K562 (cell line): ENCODE measurements at regions not wholly inside any gene's neighbourhood (a gene's known extent, or its start where the extent isn't known, plus 50 kb on each side); places are given as distances from the start of the nearest gene placed in this dataset.

Experiments
- ATAC-seq: fragments of 200-7000 bp; cut with Tn5 transposase; 3 replicates; pipeline ENCODE4 v1.9.1; 2020; ENCODE audit warnings: moderate library complexity
- BruUV-seq: library from RNA; stranded (reverse); fragments of 400-500 nt; replicated peaks from 2 replicates; lab custom pipeline; 2021; lab: Mats Ljungman, UMichigan
- CTCF ChIA-PET: fragments of 300-600 bp; formaldehyde crosslinking; extraction: SDS; loops from one replicate; lab custom pipeline; 2021; ENCODE audit warnings: low intra/inter-chr PET ratio; lab: Yijun Ruan, JAX
- POLR2A ChIA-PET: fragments of 300-600, 350-650 bp; sonication (Branson Sonifier 250); formaldehyde crosslinking; extraction: SDS; loops from one replicate; lab custom pipeline; 2021; ENCODE audit warnings: antibody characterized with exemption, inconsistent platforms; lab: Yijun Ruan, JAX
- DNase-seq, 4 experiments: peaks; one replicate each; pipeline versions ENCODE4 v3.0.0 to v3.0.0-alpha.2; 2011 to 2018; ENCODE audit warnings: low spot score in 3 of 4, mixed read lengths in 3 of 4; ENCODE audit errors: extremely low read depth in 1 of 4
- FAIRE-seq: peaks from 2 replicates; lab custom pipeline; 2011; peaks lifted over from hg19 to GRCh38; lab: Jason Lieb, UNC
- H2AFZ ChIP-seq: 2 replicates; pipeline ENCODE4 v1.6.0; 2011; ENCODE audit warnings: low read depth, low read length, control low read depth, inconsistent platforms
- H3K27ac ChIP-seq: fragments of 200-600 bp; 3 replicates; pipeline ENCODE4 v1.8.0; 2011; ENCODE audit warnings: low read depth, mild to moderate bottlenecking, control low read depth, inconsistent platforms, low read length, moderate library complexity, mixed read lengths; ENCODE audit errors: extremely low read depth
- H3K27me3 ChIP-seq, 2 experiments: fragments of 300-600 bp in 1 of 2; 2 replicates in 1 of 2; 3 replicates in 1 of 2; pipeline versions ENCODE4 v1.6.0 to v1.8.0; 2011; ENCODE audit warnings: inconsistent platforms in 2 of 2, low read length in 2 of 2, mild to moderate bottlenecking in 1 of 2, mixed read lengths in 1 of 2, moderate library complexity in 1 of 2; ENCODE audit not compliant: control insufficient read depth in 2 of 2, insufficient read depth in 2 of 2
- H3K36me3 ChIP-seq: fragments of 300-600 bp; 3 replicates; pipeline ENCODE4 v1.8.0; 2011; ENCODE audit warnings: mild to moderate bottlenecking, low read length, inconsistent platforms; ENCODE audit not compliant: control insufficient read depth, insufficient read depth
- H3K4me1 ChIP-seq, 2 experiments: fragments of 200-600 bp in 1 of 2; replicated peaks in 1 of 2; 2 replicates in 1 of 2; 3 replicates in 1 of 2; pipeline versions ENCODE4 v1.5.1 to v1.8.0; 2011; ENCODE audit warnings: inconsistent platforms in 2 of 2, low read length in 2 of 2, mild to moderate bottlenecking in 1 of 2, mixed read lengths in 1 of 2, moderate library complexity in 1 of 2; ENCODE audit not compliant: control insufficient read depth in 2 of 2, insufficient read depth in 2 of 2
- H3K4me2 ChIP-seq: 2 replicates; pipeline ENCODE4 v1.6.1; 2011; ENCODE audit warnings: low read length, control low read depth, inconsistent platforms, mixed read lengths; ENCODE audit not compliant: insufficient read depth
- H3K4me3 ChIP-seq: fragments of 200-600 bp; sonication (generic), shearing (Covaris generic); 2 replicates; pipeline ENCODE4 v1.5.1; 2016; ENCODE audit warnings: control low read depth, inconsistent platforms
- H3K79me2 ChIP-seq: fragments of 200-600 bp; 3 replicates; pipeline ENCODE4 v1.8.0; 2011; ENCODE audit warnings: low read length, inconsistent platforms; ENCODE audit not compliant: control insufficient read depth, insufficient read depth
- H3K9ac ChIP-seq, 2 experiments: 2 replicates each; pipeline versions ENCODE4 v1.6.0 to v1.6.1; 2011; ENCODE audit warnings: low read depth in 2 of 2, low read length in 2 of 2, control low read depth in 1 of 2, inconsistent platforms in 1 of 2, mild to moderate bottlenecking in 1 of 2, mixed read lengths in 1 of 2; ENCODE audit not compliant: insufficient read depth in 1 of 2
- H3K9me1 ChIP-seq: one replicate; pipeline ENCODE4 v1.6.0; 2011; ENCODE audit warnings: inconsistent platforms, mild to moderate bottlenecking, low read length, moderate library complexity; ENCODE audit not compliant: control insufficient read depth, insufficient read depth
- H3K9me3 ChIP-seq: replicated peaks from 2 replicates; pipeline ENCODE4 v1.5.1; 2011; ENCODE audit warnings: low read depth, low read length, inconsistent platforms; ENCODE audit not compliant: control insufficient read depth, insufficient read depth
- H4K20me1 ChIP-seq: replicated peaks from 2 replicates; pipeline ENCODE4 v1.6.1; 2011; ENCODE audit warnings: low read length, inconsistent platforms, mixed read lengths; ENCODE audit not compliant: control insufficient read depth, insufficient read depth
- ASH1L ChIP-seq: fragments of 450-650 bp; IDR thresholded peaks from 2 replicates; pipeline ENCODE4 v1.6.1; 2018; ENCODE audit warnings: borderline replicate concordance, mild to moderate bottlenecking, low read depth; ENCODE audit not compliant: partially characterized antibody
- CHD1 ChIP-seq: fragments of 200-600 bp; sonication (generic); IDR thresholded peaks from one replicate; pipeline ENCODE4 v1.6.1; 2012; ENCODE audit warnings: mild to moderate bottlenecking, moderate library complexity, low read length, inconsistent platforms
- E2F5 ChIP-seq: sonication (generic); formaldehyde crosslinking; IDR thresholded peaks from 2 replicates; pipeline ENCODE4 v1.8.0; 2022; ENCODE audit warnings: mild to moderate bottlenecking, missing genetic modification reagents
- ELF2 ChIP-seq: fragments of 250-450 bp; sonication (Bioruptor Pico); IDR thresholded peaks from 2 replicates; pipeline ENCODE4 v1.5.0; 2021; ENCODE audit warnings: mild to moderate bottlenecking
- ETV5 ChIP-seq: sonication (generic); formaldehyde crosslinking; IDR thresholded peaks from 2 replicates; pipeline ENCODE4 v1.4.0; 2020; ENCODE audit warnings: low read depth, mild to moderate bottlenecking, missing genetic modification reagents
- FOXP4 ChIP-seq: sonication (generic); formaldehyde crosslinking; IDR thresholded peaks from 2 replicates; pipeline ENCODE4 v1.8.0; 2022; ENCODE audit warnings: mild to moderate bottlenecking, missing genetic modification reagents, borderline replicate concordance
- GMEB1 ChIP-seq: fragments of 250-450 bp; sonication (Bioruptor Pico); IDR thresholded peaks from 2 replicates; pipeline ENCODE4 v1.4.0; 2020; ENCODE audit warnings: mild to moderate bottlenecking
- KDM1A ChIP-seq, 2 experiments: fragments of 450-650 bp; IDR thresholded peaks; 2 replicates each; pipeline ENCODE4 v1.6.1; 2016; ENCODE audit warnings: mild to moderate bottlenecking in 2 of 2
- KHSRP ChIP-seq: fragments of 450-650 bp; IDR thresholded peaks from 2 replicates; pipeline ENCODE4 v1.6.1; 2017
- POLR2H ChIP-seq: IDR thresholded peaks from 2 replicates; pipeline ENCODE4 v1.6.1; 2016; ENCODE audit warnings: missing genetic modification characterization, low read depth, mild to moderate bottlenecking, control low read depth, missing compliant biosample characterization, moderate library complexity
- RBBP5 ChIP-seq: fragments of 200-600 bp; sonication (generic); IDR thresholded peaks from 2 replicates; pipeline ENCODE4 v1.6.1; 2012; ENCODE audit warnings: borderline replicate concordance, mild to moderate bottlenecking, low read length, control low read depth, inconsistent platforms; ENCODE audit not compliant: insufficient read depth, poor library complexity, severe bottlenecking
- SNRNP70 ChIP-seq: fragments of 200-400 bp; formaldehyde crosslinking; optimal IDR thresholded peaks from 2 replicates; pipeline ENCODE3; 2017; ENCODE audit warnings: low read depth, low read length
- SP2 ChIP-seq: IDR thresholded peaks from 2 replicates; pipeline ENCODE4 v1.6.1; 2011; ENCODE audit warnings: mild to moderate bottlenecking, low read depth, low read length, moderate library complexity; ENCODE audit not compliant: poor library complexity, severe bottlenecking; ENCODE audit errors: extremely low read depth
- ZNF592 ChIP-seq: fragments of 450-650 bp; IDR thresholded peaks from 2 replicates; pipeline ENCODE4 v1.6.1; 2017; ENCODE audit warnings: antibody characterized with exemption, mild to moderate bottlenecking
- in situ Hi-C: fragments of 300-500 bp; cut with MboI; formaldehyde crosslinking; loops from 4 replicates; pipeline ENCODE4 v1.15.0; 2018; ENCODE audit warnings: inconsistent platforms, mixed read lengths
- intact Hi-C: fragments of 100-400 bp; cut with micrococcal nuclease; formaldehyde crosslinking; loops from 2 replicates; pipeline ENCODE4 v1.14.2; 2022

- no peaks in the 10 kb centered on the region for H3K36me3 ChIP-seq
- H3K9ac ChIP-seq: no peak overlapping the region
- no peaks in the 10 kb centered on the region for H3K9me3 ChIP-seq
- no peaks in the 10 kb centered on the region for H3K27me3 ChIP-seq
- POLR2A ChIA-PET: interaction anchor here (1.0 kb wide), 1 partner anchor 9 kb away, joined by 3 read pairs; no protein-coding TSS in a partner anchor
- no peaks in the 10 kb centered on the region for H4K20me1 ChIP-seq
- BruUV-seq: no TSS peak
- no peak overlapping the region for H3K27ac ChIP-seq
- DNase-seq (no peak), ATAC-seq (no peak), FAIRE-seq (no peak)
- H3K4me1 ChIP-seq: no peaks in the 10 kb centered on the region
- CTCF ChIA-PET: no interaction called here
- H3K79me2 ChIP-seq: no peaks in the 10 kb centered on the region
- no peak overlapping the region for H3K4me2 ChIP-seq
- intact Hi-C loops (no loop called here), in situ Hi-C loops (no loop called here)
- no peaks in the 10 kb centered on the region for H3K9me1 ChIP-seq
- no peak overlapping the region for H3K4me3 ChIP-seq
- H2AFZ ChIP-seq: no peak overlapping the region
- TF ChIP-seq SNRNP70 (no peak), ASH1L (no peak), KDM1A (IDR thresholded peaks at IDR 0.05) (no peak), KHSRP (no peak), SP2 (no peak), RBBP5 (no peak), ELF2 (CRISPR knock-in tag) (no peak), FOXP4 (no peak), CHD1 (no peak), E2F5 (no peak), ZNF592 (no peak), GMEB1 (CRISPR knock-in tag) (no peak), ETV5 (no peak), POLR2H (no peak)
These were observed 478.2 kb downstream of the GATA3 start for GRCh38 chr10:8532647-8533046.
